ENCODE measurements at regions not wholly inside any gene's neighbourhood (a gene's known extent, or its start where the extent isn't known, plus 50 kb on each side); places are given as distances from the start of the nearest gene placed in this dataset.
"Not testable (repeated sequence)": the region's sequence is repeated elsewhere in the genome, so short reads cannot be mapped to it uniquely, and the experiment has no call there.

- no peak for DNase-seq (ENCODE audit: missing footprints)
- no peak for ATAC-seq
- intact Hi-C loops (cut with DNase I) = no loop called here
Measured at GRCh38 chr15:72851586-72851985, 68.0 kb upstream of the ADPGK start.

DNA sequence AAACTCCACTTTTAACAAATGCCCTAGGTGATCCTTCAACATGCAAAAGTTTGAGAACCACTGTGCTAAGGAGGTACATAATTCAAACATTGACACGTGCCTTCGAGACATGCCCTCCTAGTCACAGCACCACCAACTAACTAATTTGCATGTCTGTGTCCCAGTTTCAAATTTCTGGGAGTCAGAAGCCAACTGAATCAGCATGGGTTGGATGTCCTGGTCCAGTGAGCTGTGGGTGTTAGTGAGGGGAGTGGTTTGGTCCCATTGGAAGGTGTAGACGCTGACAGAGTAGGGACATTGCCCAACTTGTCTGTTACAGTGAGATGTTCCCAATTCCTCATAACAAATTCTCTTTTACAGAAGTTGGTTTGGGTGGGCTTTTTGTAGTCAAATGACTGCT, 67.3 kb upstream of the ADPGK start:
- no peak for DNase-seq (ENCODE audit: missing footprints)
- ATAC-seq = no peak
- intact Hi-C loops (cut with DNase I) = no loop called here

- DNase-seq (ENCODE audit: missing footprints) (no peak), ATAC-seq (no peak)
- intact Hi-C loops (cut with DNase I) = no loop called here
Measured at GRCh38 chr15:72847806-72848205, 64.2 kb upstream of the ADPGK start.

- no peak for ATAC-seq
Measured at GRCh38 chr15:72847033-72847432, 63.5 kb upstream of the ADPGK start.

GRCh38 chr15:72845981-72846383, 62.4 kb upstream of the ADPGK start:
- intact Hi-C loops (cut with DNase I) = no loop called here
- ATAC-seq (no peak), DNase-seq (ENCODE audit: missing footprints) (no peak)

More at GRCh38 chr15:72847033-72847432, 63.5 kb upstream of the ADPGK start:
- no peak for DNase-seq (ENCODE audit: missing footprints)
- intact Hi-C loops (cut with DNase I) = no loop called here

- intact Hi-C loops (cut with DNase I) = no loop called here
- no peak for ATAC-seq
- no peak for DNase-seq (ENCODE audit: missing footprints)
Measured at GRCh38 chr15:72844067-72844466, 60.5 kb upstream of the ADPGK start.

GRCh38 chr15:72843340-72843739, 59.8 kb upstream of the ADPGK start:
- ATAC-seq; intact Hi-C loops (cut with DNase I); DNase-seq (ENCODE audit: missing footprints): not testable (repeated sequence)

DNA sequence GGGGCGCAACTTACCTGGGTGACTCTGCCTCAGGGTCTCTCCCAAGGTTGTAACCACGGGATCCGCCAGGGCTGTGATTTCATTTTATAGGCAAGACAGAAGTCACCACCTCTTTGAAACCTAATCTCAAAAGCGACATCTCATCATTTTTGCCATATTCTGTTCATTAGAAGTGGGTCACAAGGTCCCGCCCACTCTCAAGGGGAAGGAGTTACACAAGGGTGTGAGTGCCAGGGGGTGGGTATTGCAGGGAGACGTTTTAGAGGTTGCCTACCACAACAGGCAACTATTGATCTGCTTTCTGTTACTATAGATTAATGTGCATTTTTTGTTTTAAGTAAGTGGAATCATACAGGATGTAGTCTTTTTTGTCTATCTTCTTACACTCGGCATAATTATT, 56.6 kb upstream of the ADPGK start:
- DNase-seq (ENCODE audit: missing footprints) (no peak), ATAC-seq (no peak)
- intact Hi-C loops (cut with DNase I) = no loop called here

GRCh38 chr15:72838311-72838731, 54.8 kb upstream of the ADPGK start:
- no peak for DNase-seq (ENCODE audit: missing footprints)
- intact Hi-C loops (cut with DNase I) = no loop called here
- no peak for ATAC-seq

DNA sequence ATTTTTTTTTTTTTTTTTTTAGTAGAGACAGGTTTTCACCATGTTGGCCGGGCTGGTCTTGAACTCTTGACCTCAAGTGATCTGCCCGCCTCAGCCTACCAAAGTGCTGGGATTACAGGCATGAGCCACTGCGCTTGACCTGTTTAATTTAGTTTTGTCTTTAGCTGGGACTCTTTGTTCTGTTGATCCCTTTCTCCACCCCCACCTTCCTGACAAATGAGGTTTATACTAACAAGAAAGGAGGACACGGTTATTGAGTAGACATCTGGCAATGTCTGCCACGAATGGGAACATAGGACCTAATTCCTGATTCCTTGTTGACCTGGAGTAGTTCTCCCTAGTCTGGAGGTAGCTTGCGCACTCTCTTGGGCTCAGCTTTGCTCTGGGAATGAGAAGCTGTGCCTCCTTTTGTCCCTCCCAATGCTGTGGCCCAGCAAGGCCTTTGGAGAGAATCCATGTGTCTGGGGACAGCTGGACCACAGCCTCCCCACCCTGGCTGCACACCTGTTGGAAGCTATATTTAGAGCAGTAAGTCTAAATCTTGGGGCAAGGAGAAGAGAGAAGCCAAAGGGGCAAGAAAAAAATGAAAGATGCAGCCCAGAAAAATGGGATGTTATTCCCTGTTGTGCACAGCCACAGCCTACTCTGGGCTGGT, 53.2 kb upstream of the ADPGK start:
- DNase-seq (ENCODE audit: missing footprints) = no peak
- ATAC-seq = no peak
- intact Hi-C loops (cut with DNase I) = no loop called here

GRCh38 chr15:72835294-72835890, 51.8 kb upstream of the ADPGK start:
- DNase-seq (ENCODE audit: missing footprints) (no peak), ATAC-seq (no peak)
- intact Hi-C loops (cut with DNase I) = no loop called here

- intact Hi-C loops (cut with DNase I) = no loop called here
- ATAC-seq (no peak), DNase-seq (ENCODE audit: missing footprints) (no peak)
Measured at GRCh38 chr15:72833561-72833960, 50.0 kb upstream of the ADPGK start.
